HT-29 (cell line): ENCODE measurements at regions not wholly inside any gene's neighbourhood (a gene's known extent, or its start where the extent isn't known, plus 50 kb on each side); places are given as distances from the start of the nearest gene placed in this dataset.

Source experiments
- DNase-seq: peaks from one replicate; pipeline ENCODE4 v3.0.0-alpha.2; 2015; ENCODE audit warnings: low spot score

- DNase-seq, result no peak
Observed at GRCh38 chrX:141759238-141759637, 60.7 kb upstream of the SPANXD start.

GRCh38 chrX:141760761-141761160 is 62.2 kb upstream of the SPANXD start:
- peak; percentile 1 for DNase-seq

GRCh38 chrX:141787655-141788054 is 50.5 kb upstream of the MAGEC3 start:
- no peak for DNase-seq
